Ovary (tissue), 7 donors: ENCODE measurements at regions not wholly inside any gene's neighbourhood (a gene's known extent, or its start where the extent isn't known, plus 50 kb on each side); places are given as distances from the start of the nearest gene placed in this dataset.
"Not testable (repeated sequence)": the region's sequence is repeated elsewhere in the genome, so short reads cannot be mapped to it uniquely, and the experiment has no call there.

Experiments
- DNase-seq, 5 donors: peaks; one replicate each; pipeline ENCODE4 v3.0.0-alpha.2; 2019 to 2020
- H3K27ac ChIP-seq, 2 donors: fragments of 200-600 bp; one replicate each; pipeline versions ENCODE4 v1.5.1 to v1.8.0; 2019 to 2022
- H3K27me3 ChIP-seq: fragments of 200-600 bp; one replicate; pipeline ENCODE4 v1.8.0; 2022
- H3K36me3 ChIP-seq: fragments of 200-600 bp; sonication (generic); one replicate; pipeline ENCODE4 v1.5.1; 2019
- H3K4me1 ChIP-seq: one replicate; pipeline ENCODE4 v1.8.1; 2013; ENCODE audit warnings: mild to moderate bottlenecking, moderate library complexity; ENCODE audit not compliant: insufficient read depth
- H3K4me3 ChIP-seq: fragments of 200-600 bp; sonication (generic); one replicate; pipeline ENCODE4 v1.5.1; 2017
- H3K9me3 ChIP-seq, 2 donors: fragments of 200-600 bp in 1 of 2; sonication (generic) in 1 of 2; one replicate each; pipeline versions ENCODE4 v1.5.1 to v1.8.1; 2013 to 2019; ENCODE audit warnings: mild to moderate bottlenecking in 1 of 2, moderate library complexity in 1 of 2
- CTCF ChIP-seq, 3 donors: fragments of 450-650 bp in 2 of 3; fragments of 200-600 bp in 1 of 3; IDR thresholded peaks; one replicate each; pipeline versions ENCODE4 v1.5.1 to v1.8.0; 2016 to 2022; ENCODE audit warnings: antibody characterized with exemption in 3 of 3, mild to moderate bottlenecking in 1 of 3
- EP300 ChIP-seq: sonication (generic); formaldehyde crosslinking; IDR thresholded peaks from one replicate; pipeline ENCODE4 v1.6.1; 2017; ENCODE audit warnings: antibody characterized with exemption
- POLR2A ChIP-seq: fragments of 450-650 bp; IDR thresholded peaks from one replicate; pipeline ENCODE4 v1.6.1; 2017; ENCODE audit warnings: antibody characterized with exemption, mild to moderate bottlenecking, moderate library complexity
- WGBS, 3 donors: extraction: QIAGEN DNeasy Blood & Tissue Kit in 1 of 3; methylation state at CpG; one replicate each; pipeline versions ENCODE4 v1.1.5 to v1.1.7; 2013 to 2017; 5-methylcytosine and 5-hydroxymethylcytosine counted together
- intact Hi-C, 4 donors: fragments of 100-400 bp; cut with DNase I; formaldehyde crosslinking; loops; one replicate each; pipeline versions ENCODE4 v1.11.0 to v1.15.1; 2022 to 2023
- donor health status: DM: no; HTN: no; CAD: no; lungs with moderate emphysema.
- donor health status: DM: no; HTN: no; CAD: no.
- donor health status: Bipolar disorder and iron deficiency.
- donor health status: DM: no; HTN: no; CAD: no.
- donor health status: DM: yes; HTN: yes; CAD: no.

- no peak overlapping the region for H3K27ac ChIP-seq
Measured at GRCh38 chr5:50550267-50550666, 109.2 kb upstream of the EMB start.

GRCh38 chr5:50550993-50551392 lies 109.9 kb upstream of the EMB start:
- H3K9me3 ChIP-seq, result no peaks in the 10 kb centered on the region
- 67 to 82% (median 70%) methylated on average over 3 of the region's 3 CpGs for WGBS, 3 donors
- TF ChIP-seq POLR2A, result no peak

More at GRCh38 chr5:50550267-50550666, 109.2 kb upstream of the EMB start:
- no peak overlapping the region for H3K4me3 ChIP-seq
- no peak for DNase-seq
- TF ChIP-seq EP300, result no peak
- no peak for TF ChIP-seq POLR2A
- TF ChIP-seq CTCF (IDR thresholded peaks at IDR 0.05), result no peak
- intact Hi-C loops, result no loop called here
- H3K9me3 ChIP-seq, result no peaks in the 10 kb centered on the region
- H3K36me3 ChIP-seq, result no peaks in the 10 kb centered on the region
- no peaks in the 10 kb centered on the region for H3K27me3 ChIP-seq
- H3K4me1 ChIP-seq, result no peaks in the 10 kb centered on the region

GRCh38 chr5:50553560-50553984 lies 112.5 kb upstream of the EMB start:
- no peak for DNase-seq
- no peak overlapping the region for H3K27ac ChIP-seq
- WGBS, 3 donors, result 72 to 75% (median 73%) methylated on average over 4 of the region's 4 CpGs

More at GRCh38 chr5:50550993-50551392, 109.9 kb upstream of the EMB start:
- Histone ChIP-seq H3K27me3 (no peaks in the 10 kb centered on the region), H3K27ac (no peak overlapping the region), H3K36me3 (no peaks in the 10 kb centered on the region), H3K4me1 (no peaks in the 10 kb centered on the region), H3K4me3 (no peak overlapping the region)
- intact Hi-C loops, result no loop called here
- no peak for DNase-seq

GRCh38 chr5:50558640-50559039 lies 107.8 kb upstream of the PARP8 start:
- intact Hi-C loops, H3K9me3 ChIP-seq, DNase-seq, H3K36me3 ChIP-seq, H3K27me3 ChIP-seq, H3K4me3 ChIP-seq, H3K27ac ChIP-seq, H3K4me1 ChIP-seq: not testable (repeated sequence)

More at GRCh38 chr5:50553560-50553984, 112.5 kb upstream of the EMB start:
- Histone ChIP-seq H3K27me3 (no peaks in the 10 kb centered on the region), H3K4me1 (no peaks in the 10 kb centered on the region), H3K4me3 (no peak overlapping the region), H3K36me3 (no peaks in the 10 kb centered on the region), H3K9me3 (no peaks in the 10 kb centered on the region)
- intact Hi-C loops, result no loop called here
- TF ChIP-seq POLR2A, result no peak
- no peak for TF ChIP-seq CTCF (IDR thresholded peaks at IDR 0.05)
- TF ChIP-seq EP300, result no peak

- H3K9me3 ChIP-seq, result no peaks in the 10 kb centered on the region
- no peaks in the 10 kb centered on the region for H3K27me3 ChIP-seq
- no peaks in the 10 kb centered on the region for H3K36me3 ChIP-seq
- TF ChIP-seq CTCF (IDR thresholded peaks at IDR 0.05) (no peak), EP300 (no peak), POLR2A (no peak)
- no peak overlapping the region for H3K4me3 ChIP-seq
- no peaks in the 10 kb centered on the region for H3K4me1 ChIP-seq
- H3K27ac ChIP-seq, result no peak overlapping the region
- DNase-seq, result no peak
- intact Hi-C loops, result no loop called here
- WGBS, 3 donors, result 87 to 95% (median 93%) methylated on average over 1 of the region's 1 CpG
Measured at GRCh38 chr5:50559955-50560354, 106.5 kb upstream of the PARP8 start.

- 48 to 61% (median 51%) methylated on average over 2 of the region's 2 CpGs for WGBS, 3 donors
- Histone ChIP-seq H3K4me3 (no peak overlapping the region), H3K36me3 (no peaks in the 10 kb centered on the region), H3K27ac (no peak overlapping the region), H3K4me1 (no peaks in the 10 kb centered on the region), H3K9me3 (no peaks in the 10 kb centered on the region), H3K27me3 (no peaks in the 10 kb centered on the region)
- intact Hi-C loops, result no loop called here
- no peak for DNase-seq
- TF ChIP-seq EP300, result no peak
- TF ChIP-seq POLR2A, result no peak
- TF ChIP-seq CTCF (IDR thresholded peaks at IDR 0.05), result no peak
Measured at GRCh38 chr5:50562694-50563093, 103.7 kb upstream of the PARP8 start.
